ENCODE measurements at regions not wholly inside any gene's neighbourhood (a gene's known extent, or its start where the extent isn't known, plus 50 kb on each side); places are given as distances from the start of the nearest gene placed in this dataset.

DNA sequence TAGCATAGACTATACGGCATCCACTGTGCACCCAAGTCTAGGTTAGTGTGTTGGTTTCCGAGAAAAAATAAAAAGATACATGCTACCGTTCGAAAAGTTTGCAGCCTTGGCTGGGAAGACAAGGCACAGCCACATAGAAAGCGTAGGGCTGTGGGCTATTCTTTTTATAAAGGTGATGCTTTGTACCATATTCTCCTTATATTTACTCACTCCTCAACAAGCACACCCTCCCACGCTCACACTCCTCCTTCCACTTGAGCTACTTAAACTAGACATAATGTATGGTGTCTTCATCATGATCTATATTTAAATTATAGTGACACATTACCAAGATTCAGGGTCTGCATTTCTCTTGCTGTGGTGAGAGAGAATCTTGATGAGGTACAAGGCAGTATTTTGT is 1416.5 kb downstream of the AACS start:
- peaks cover 0 to 8% (median 0%) of the 10 kb centered on the region in 4 donors for H3K9me3 ChIP-seq
- no peak overlapping the region for H3K27ac ChIP-seq
- no peak overlapping the region for H3K4me3 ChIP-seq
- no peaks in the 10 kb centered on the region for H3K36me3 ChIP-seq
- no peak for TF ChIP-seq POLR2A (IDR thresholded peaks at IDR 0.05)
- TF ChIP-seq, protein P1, sequence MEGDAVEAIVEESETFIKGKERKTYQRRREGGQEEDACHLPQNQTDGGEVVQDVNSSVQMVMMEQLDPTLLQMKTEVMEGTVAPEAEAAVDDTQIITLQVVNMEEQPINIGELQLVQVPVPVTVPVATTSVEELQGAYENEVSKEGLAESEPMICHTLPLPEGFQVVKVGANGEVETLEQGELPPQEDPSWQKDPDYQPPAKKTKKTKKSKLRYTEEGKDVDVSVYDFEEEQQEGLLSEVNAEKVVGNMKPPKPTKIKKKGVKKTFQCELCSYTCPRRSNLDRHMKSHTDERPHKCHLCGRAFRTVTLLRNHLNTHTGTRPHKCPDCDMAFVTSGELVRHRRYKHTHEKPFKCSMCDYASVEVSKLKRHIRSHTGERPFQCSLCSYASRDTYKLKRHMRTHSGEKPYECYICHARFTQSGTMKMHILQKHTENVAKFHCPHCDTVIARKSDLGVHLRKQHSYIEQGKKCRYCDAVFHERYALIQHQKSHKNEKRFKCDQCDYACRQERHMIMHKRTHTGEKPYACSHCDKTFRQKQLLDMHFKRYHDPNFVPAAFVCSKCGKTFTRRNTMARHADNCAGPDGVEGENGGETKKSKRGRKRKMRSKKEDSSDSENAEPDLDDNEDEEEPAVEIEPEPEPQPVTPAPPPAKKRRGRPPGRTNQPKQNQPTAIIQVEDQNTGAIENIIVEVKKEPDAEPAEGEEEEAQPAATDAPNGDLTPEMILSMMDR (IDR thresholded peaks at IDR 0.05) = no peak
- H3K4me1 ChIP-seq = no peaks in the 10 kb centered on the region
- no peaks in the 10 kb centered on the region for H3K27me3 ChIP-seq
- DNase-seq = no peak

DNA sequence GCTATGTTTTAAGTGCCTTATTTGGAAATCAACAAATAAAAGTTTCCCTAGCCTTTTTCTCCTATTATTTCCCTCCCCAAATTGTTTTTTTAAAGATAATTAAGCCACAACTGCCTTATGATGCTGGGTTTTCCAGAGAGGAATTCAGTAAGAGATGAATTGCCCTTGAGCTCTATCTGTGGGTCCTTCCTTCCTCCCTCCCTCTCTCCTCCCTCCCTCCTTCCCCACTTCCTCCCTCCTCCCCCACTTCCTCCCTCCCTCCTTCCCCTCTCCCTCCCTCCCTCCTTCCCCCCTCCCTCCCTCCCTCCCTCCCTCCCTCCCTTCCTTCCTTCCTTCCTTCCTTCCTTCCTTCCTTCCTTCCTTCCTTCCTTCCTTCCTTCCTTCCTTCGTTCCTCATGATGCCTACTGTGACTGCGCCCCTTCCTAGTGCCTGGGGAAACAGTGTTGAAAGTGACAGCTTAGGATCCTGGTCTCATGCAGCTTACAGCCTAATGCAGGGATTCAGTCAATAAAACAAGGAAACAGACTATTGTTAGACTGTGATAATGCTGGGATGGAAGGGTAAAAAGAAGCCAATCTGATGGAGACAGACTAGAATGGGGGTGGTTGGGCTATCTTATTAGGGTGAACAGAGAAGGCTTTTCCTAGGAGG is 1417.1 kb downstream of the AACS start:
- no peaks in the 10 kb centered on the region for H3K4me1 ChIP-seq
- no peaks in the 10 kb centered on the region for H3K27me3 ChIP-seq
- H3K9me3 ChIP-seq = peaks cover 0 to 5% (median 0%) of the 10 kb centered on the region in 4 donors
- no peak overlapping the region for H3K27ac ChIP-seq
- no peak overlapping the region for H3K4me3 ChIP-seq
- DNase-seq = no peak
- TF ChIP-seq POLR2A (IDR thresholded peaks at IDR 0.05) = no peak
- TF ChIP-seq, protein P1 (IDR thresholded peaks at IDR 0.05) = no peak
- no peaks in the 10 kb centered on the region for H3K36me3 ChIP-seq

GRCh38 chr12:126483145-126484068 is 1418.2 kb downstream of the AACS start:
- H3K27ac ChIP-seq = no peak overlapping the region
- no peak for DNase-seq

GRCh38 chr12:126487431-126487980 is 1422.3 kb downstream of the AACS start:
- Histone ChIP-seq H3K36me3 (no peaks in the 10 kb centered on the region), H3K4me3 (no peak overlapping the region), H3K9me3 (no peaks in the 10 kb centered on the region), H3K4me1 (no peaks in the 10 kb centered on the region), H3K27me3 (no peaks in the 10 kb centered on the region), H3K27ac (no peak overlapping the region)
- TF ChIP-seq, protein P1 (IDR thresholded peaks at IDR 0.05) = no peak
- no peak for TF ChIP-seq POLR2A (IDR thresholded peaks at IDR 0.05)
- DNase-seq = no peak

More at GRCh38 chr12:126483145-126484068, 1418.2 kb downstream of the AACS start:
- no peak overlapping the region for H3K4me3 ChIP-seq
- H3K27me3 ChIP-seq = no peaks in the 10 kb centered on the region
- no peak for TF ChIP-seq POLR2A (IDR thresholded peaks at IDR 0.05)
- no peaks in the 10 kb centered on the region for H3K4me1 ChIP-seq
- H3K9me3 ChIP-seq = peaks cover 0 to 5% (median 0%) of the 10 kb centered on the region in 4 donors
- H3K36me3 ChIP-seq = no peaks in the 10 kb centered on the region

GRCh38 chr12:126488806-126489205 is 1423.6 kb downstream of the AACS start:
- Histone ChIP-seq H3K27ac (no peak overlapping the region), H3K27me3 (no peaks in the 10 kb centered on the region), H3K9me3 (no peaks in the 10 kb centered on the region), H3K4me3 (no peak overlapping the region), H3K36me3 (no peaks in the 10 kb centered on the region), H3K4me1 (no peaks in the 10 kb centered on the region)
- no peak for DNase-seq
- TF ChIP-seq, protein P1 (IDR thresholded peaks at IDR 0.05) = no peak
- no peak for TF ChIP-seq POLR2A (IDR thresholded peaks at IDR 0.05)

DNA sequence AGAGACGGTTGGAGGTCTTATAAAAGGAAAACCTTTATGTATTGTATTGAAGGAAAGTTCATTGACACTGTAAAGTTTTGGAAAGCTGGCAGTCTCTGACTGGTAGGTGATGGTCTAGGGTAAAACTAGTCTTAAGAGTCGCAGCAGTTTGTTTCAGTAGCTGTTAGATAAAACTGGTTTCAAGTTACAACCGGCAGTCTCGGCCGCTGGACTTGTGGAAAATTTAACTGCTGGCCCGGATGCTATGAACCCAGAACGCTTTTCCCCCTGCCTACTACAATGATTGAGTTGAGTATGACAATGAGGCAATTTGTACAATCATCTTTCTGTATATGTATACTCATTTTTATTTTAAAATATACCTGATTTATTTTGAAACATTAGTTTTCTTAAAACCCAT is 1426.9 kb downstream of the AACS start:
- Histone ChIP-seq H3K27ac (no peak overlapping the region), H3K27me3 (no peaks in the 10 kb centered on the region), H3K4me1 (no peaks in the 10 kb centered on the region), H3K9me3 (no peaks in the 10 kb centered on the region), H3K36me3 (no peaks in the 10 kb centered on the region), H3K4me3 (no peak overlapping the region)
- no peak for DNase-seq
- TF ChIP-seq, protein P1 (IDR thresholded peaks at IDR 0.05) = no peak
- TF ChIP-seq POLR2A (IDR thresholded peaks at IDR 0.05) = no peak
